ENCODE measurements at regions not wholly inside any gene's neighbourhood (a gene's known extent, or its start where the extent isn't known, plus 50 kb on each side); places are given as distances from the start of the nearest gene placed in this dataset.

DNA sequence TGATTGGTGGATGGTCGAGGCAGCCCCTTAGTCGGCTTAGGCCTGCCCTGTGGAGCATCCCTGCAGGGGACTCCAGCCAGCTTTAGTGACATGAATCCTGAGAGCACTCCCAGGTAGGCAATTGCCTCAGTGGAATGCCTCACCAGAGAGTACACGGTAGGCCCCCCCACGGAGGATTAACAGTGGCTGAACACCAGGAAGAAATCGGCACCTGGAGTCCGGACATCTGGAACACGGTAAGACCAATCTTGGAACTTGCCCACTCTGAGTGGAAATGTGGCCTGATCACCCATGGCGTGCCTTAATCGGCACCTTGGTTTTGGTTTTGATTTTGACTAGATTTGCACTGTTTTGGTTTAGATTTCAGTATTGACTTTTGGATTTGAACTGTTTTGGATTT, 326.2 kb upstream of the NCKAP5 start:
- TF ChIP-seq CTCF (IDR thresholded peaks at IDR 0.05) = no peak

GRCh38 chr2:133900909-133901308, 332.6 kb upstream of the NCKAP5 start:
- no peak for TF ChIP-seq CTCF (IDR thresholded peaks at IDR 0.05)

DNA sequence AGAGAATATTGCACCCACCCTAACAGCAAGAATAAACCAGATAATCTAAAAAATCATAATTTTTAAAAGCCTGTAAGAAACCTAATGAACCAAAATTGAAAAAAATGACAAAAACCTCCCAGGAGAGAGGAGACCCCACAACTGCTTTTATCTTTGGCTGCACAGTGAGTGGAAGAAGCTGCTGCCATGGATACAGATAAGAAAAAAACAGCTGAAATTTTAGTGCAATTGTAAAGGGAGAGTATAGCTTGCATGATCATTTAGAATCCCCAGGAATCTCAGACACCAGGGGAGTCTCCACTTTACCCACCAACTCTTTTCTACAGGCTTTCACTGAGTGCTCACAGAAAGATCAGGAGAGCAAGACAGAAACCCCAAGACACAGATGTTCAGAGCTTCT, 338.1 kb upstream of the NCKAP5 start:
- no peak for TF ChIP-seq CTCF (IDR thresholded peaks at IDR 0.05)

DNA sequence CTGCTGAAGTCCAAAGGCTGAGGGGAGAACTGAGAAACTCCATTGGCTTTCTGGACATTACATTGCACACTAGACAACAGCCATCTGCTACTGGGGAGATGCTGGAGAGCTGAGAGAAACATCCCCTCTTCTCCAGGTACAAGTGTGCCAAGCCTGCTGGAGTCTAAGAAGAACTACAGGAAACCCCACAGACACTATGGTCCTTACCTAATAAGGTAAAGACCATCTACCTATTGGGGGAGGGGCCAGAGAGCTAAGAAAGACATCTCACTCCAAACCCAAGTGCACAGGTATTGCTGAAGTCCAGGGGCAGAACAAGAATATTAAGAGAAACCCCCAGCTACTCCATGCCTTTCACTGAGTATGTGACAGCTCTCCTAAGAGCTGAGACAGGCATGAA, 338.7 kb upstream of the NCKAP5 start:
- TF ChIP-seq CTCF (IDR thresholded peaks at IDR 0.05) = no peak

DNA sequence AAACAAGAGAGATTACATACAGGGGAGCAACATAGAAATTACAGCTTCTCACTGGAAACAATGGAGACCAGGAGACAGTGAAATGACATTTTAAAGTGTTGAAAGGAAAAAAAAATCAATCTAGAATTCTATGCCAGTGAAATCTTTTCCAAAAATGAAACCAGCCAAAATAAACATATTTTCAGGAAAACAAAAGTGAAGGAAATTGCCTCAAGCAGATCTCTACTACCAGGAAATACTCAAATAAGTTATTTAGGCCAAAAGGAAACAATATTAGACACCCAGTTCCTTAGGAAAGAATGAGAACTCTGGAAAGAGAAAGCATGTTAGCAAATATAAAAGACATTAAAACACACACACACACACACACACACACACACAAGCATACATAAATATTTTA, 339.9 kb upstream of the NCKAP5 start:
- no peak for TF ChIP-seq CTCF (IDR thresholded peaks at IDR 0.05)

DNA sequence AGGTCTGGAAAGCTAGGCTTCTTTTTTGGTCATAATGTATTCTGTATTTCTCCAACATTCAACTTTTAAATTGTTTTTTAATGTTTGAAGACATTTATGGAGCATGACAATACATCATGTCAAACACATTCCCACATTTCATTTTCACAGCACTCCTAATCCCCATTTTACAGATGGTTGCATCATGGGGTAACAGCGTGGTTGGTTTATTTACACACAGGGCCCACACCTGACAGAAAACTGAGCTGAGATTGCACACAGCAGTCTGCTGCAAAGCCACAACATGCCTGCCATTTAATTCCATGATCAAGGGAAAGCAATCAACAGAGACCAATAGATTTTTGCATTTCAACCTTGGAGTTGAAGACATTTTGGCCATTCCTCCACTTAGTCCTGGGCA, 335.7 kb upstream of the MGAT5 start:
- TF ChIP-seq CTCF (IDR thresholded peaks at IDR 0.05) = no peak

DNA sequence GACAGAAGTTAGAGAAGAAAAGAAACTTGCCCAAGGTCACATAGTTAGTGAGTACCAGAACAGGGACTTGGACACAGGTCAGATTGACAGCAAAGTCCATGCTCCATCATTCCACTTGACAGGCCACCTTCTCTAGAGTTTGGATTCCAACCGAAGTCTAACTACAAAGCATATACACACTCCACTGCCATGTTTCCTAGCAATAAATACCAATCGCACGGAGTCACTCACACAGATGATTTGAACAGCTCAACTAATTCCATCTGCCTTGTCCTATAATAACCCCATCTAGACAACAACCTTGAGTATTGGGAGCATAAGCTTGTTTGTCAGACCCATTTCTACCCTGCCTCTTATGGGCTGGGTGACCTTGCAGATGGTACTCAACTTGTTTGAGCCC, 334.6 kb upstream of the MGAT5 start:
- no peak for TF ChIP-seq CTCF (IDR thresholded peaks at IDR 0.05)

GRCh38 chr2:133927894-133928293, 326.0 kb upstream of the MGAT5 start:
- no peak for TF ChIP-seq CTCF (IDR thresholded peaks at IDR 0.05)
